A673 (cell line): ENCODE measurements at regions not wholly inside any gene's neighbourhood (a gene's known extent, or its start where the extent isn't known, plus 50 kb on each side); places are given as distances from the start of the nearest gene placed in this dataset.

Experiments
- EZH2 ChIP-seq: fragments of 200-600 bp; sonication (generic); IDR thresholded peaks from 2 replicates; pipeline ENCODE4 v1.6.1; 2017; ENCODE audit warnings: borderline replicate concordance, low read depth, mild to moderate bottlenecking, mixed read lengths, antibody characterized with exemption, low read length; ENCODE audit not compliant: poor library complexity, severe bottlenecking
- TF ChIP-seq, protein P1 (sequence below): fragments of 300-800, 200-600 bp; sonication (generic); conservative IDR thresholded peaks from 2 replicates; pipeline ENCODE4 v1.5.1; 2017; ENCODE audit warnings: low read depth, mild to moderate bottlenecking, antibody characterized with exemption, low read length, moderate library complexity, mixed read lengths

DNA sequence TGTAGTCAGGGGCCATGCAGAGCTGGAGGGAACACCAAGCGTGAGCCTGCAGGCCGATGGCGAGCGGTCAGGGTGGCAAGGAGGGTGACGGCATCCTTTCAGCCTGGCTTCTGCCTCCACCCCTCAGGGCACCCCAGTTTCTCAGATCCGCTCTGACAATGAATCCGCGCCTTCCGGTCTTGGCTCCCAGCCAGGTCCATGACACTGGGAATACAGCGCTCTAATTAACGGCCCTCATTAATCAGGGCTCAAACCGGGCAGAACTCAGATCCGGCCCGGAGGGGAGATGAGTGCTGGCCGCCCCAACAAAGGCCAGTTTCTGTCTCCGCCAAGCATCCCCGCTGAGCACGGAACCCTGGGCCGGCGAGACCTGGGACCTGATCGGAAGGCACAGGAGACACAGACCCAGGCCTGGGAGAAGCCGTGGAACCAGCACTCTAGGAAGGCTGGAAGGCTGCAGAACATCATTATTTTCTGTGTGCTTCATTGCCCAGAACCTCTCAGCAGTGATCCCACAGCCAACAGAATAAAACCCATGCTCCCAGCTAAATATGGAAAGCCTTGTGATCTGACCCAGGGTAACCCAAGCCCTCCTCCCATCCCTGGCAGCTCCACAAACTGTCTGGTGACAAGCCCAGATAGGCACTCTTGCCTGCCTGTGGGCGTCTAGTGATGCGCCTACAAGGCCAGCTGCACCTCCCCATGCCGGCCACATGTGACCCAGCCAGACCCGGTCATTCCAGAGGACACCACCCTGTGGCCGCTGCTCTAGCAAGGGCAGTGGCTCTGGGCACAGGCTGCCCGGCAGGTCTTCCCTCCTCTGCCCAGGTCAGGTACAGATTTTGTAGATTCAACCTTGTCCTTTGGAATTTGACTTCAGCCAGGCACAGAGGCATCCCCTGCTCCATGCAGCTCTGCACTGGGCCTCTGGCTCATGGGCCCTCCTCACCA is 438.7 kb upstream of the MYT1L start:
- TF ChIP-seq, protein P1, sequence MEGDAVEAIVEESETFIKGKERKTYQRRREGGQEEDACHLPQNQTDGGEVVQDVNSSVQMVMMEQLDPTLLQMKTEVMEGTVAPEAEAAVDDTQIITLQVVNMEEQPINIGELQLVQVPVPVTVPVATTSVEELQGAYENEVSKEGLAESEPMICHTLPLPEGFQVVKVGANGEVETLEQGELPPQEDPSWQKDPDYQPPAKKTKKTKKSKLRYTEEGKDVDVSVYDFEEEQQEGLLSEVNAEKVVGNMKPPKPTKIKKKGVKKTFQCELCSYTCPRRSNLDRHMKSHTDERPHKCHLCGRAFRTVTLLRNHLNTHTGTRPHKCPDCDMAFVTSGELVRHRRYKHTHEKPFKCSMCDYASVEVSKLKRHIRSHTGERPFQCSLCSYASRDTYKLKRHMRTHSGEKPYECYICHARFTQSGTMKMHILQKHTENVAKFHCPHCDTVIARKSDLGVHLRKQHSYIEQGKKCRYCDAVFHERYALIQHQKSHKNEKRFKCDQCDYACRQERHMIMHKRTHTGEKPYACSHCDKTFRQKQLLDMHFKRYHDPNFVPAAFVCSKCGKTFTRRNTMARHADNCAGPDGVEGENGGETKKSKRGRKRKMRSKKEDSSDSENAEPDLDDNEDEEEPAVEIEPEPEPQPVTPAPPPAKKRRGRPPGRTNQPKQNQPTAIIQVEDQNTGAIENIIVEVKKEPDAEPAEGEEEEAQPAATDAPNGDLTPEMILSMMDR: no peak
- TF ChIP-seq EZH2: no peak
